GM18520 (cell line): ENCODE measurements at regions not wholly inside any gene's neighbourhood (a gene's known extent, or its start where the extent isn't known, plus 50 kb on each side); places are given as distances from the start of the nearest gene placed in this dataset.
"Not testable (repeated sequence)": the region's sequence is repeated elsewhere in the genome, so short reads cannot be mapped to it uniquely, and the experiment has no call there.

ENCODE experiments used
- ATAC-seq: cut with Tn5 transposase; IDR thresholded peaks from one replicate; pipeline ENCODE4 v1.9.1; 2021; ENCODE audit not compliant: unreplicated experiment

DNA sequence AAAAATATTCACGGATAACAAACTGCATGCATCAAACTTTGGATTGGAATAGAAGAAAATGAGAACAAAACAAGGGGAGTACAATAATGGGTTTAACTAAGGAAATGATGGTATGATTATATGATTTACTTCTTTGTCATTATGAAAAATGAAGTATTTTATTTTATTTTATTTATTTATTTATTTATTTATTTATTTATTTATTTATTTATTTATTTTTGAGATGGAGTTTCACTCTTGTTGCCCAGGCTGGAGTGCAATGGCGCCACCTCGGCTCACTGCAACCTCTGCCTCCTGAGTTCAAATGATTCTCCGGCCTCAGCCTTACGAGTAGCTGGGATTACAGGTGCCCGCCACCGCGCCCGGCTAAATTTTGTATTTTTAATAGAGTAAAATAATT lies 234.1 kb upstream of the SEMA3C start:
- not testable (repeated sequence) for ATAC-seq

DNA sequence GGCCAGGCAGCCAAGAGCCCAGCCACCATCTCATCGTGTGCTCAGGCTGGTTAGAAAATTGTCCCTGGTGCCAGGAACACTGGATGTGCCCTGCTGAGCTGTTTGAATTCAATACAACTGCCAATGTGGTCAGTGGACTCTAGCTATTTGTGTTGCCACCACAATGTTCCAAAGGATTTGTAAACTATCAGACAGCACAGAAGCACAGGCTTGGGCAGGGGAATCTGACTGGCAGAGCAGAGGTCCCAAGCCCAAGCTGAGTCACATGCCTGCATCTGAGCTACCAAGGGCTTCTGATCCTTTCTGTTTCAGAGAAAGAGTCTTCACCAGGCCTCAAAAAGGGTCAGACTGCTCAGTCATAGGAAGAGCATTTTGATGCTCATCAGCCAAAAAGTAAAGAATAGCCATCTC lies 232.1 kb upstream of the SEMA3C start:
- ATAC-seq: no peak

DNA sequence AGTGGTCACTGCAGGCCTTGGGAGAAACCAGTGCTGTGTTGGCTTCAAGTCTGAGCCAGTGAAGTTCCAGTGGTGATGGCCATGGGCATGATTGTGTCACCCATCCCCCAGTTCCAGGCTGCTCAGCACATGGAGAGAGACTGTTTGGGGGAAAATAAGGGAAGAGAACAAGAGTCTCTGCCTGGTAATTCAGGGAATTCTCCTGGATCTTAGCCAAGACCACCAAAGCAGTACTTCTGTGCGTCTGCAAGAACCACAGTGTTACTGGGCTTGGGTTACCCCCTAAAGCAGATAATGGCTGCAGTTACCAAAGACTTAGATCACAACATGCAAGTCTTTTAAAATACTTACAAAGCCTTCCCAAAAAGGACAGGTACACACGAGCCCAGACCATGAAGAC lies 225.0 kb upstream of the SEMA3C start:
- ATAC-seq: no peak

DNA sequence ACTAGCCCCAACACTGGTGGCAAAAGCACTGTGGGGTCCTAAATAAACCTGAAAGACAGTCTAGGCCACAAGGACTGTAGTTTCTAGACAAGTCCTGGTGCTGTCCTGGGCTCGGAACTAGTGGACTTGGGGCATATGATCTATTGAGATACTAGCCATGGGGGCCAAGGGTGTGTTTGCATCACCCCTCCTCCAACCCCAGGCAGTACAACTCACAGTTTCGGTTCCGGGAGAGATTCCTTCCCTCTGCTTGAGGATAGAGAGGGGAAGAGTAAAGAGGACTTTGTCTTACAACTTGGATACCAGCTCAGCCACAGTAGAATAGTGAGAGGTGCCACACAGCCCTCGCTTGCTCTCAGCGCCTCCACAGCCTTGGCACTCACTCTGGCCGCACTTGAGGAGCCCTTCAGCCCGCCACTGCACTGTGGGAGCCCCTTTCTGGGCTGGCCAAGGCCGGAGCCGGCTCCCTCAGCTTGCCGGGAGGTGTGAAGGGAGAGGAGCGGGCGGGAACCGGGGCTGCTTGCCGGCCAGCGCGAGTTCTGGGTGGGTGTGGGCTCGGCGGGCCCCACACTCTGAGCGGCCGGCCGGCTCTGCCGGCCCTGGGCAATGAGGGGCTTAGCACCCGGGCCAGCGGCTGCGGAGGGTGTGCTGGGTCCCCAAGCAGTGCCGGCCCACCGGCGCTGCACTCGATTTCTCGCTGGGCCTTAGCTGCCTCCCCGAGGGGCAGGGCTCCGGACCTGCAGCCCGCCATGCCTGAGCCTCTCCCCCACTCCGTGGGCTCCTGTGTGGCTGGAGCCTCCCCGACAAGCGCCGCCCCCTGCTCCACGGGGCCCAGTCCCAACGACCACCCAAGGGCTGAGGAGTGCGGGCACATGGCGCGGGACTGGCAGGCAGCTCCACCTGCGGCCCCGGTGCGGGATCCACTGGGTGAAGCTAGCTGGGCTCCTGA lies 222.7 kb upstream of the SEMA3C start:
- ATAC-seq: not testable (repeated sequence)

DNA sequence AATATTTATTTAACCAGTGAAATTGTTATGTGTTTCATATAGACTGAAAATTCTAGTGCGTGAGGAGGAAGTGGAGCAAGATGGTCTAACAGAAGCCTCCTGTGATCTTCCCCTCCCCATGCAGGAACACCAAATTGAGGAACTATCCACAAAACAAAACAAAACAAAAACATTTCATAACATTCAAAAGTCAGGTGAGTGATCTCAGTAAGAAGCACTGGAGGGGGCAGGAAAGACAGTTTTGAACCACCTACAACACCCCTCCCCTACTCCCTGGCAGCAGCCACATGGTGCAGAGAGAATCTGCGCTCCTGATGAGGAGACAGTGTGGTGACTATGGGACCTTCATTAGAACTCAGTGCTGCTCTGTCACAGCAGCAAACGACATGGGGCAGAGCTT lies 221.9 kb upstream of the SEMA3C start:
- ATAC-seq: no peak

DNA sequence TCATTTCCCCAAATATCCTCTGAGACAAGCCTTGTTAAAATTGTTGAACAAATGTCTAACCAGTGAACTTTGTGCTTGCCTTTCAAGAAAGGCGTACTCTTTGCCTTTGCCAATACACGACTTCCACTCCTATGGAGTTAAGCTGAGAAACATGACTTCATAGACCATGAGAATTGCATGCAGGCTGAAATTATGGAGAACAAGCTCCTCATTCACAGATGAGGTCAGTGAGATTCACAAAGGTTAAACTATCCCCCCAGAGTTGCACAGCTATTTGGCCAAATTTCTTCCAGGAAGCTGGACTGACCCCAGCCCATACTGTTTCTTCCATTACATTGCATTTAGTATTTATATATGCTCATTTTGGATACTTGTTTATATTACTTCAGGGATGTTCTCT lies 221.4 kb upstream of the SEMA3C start:
- no peak for ATAC-seq

DNA sequence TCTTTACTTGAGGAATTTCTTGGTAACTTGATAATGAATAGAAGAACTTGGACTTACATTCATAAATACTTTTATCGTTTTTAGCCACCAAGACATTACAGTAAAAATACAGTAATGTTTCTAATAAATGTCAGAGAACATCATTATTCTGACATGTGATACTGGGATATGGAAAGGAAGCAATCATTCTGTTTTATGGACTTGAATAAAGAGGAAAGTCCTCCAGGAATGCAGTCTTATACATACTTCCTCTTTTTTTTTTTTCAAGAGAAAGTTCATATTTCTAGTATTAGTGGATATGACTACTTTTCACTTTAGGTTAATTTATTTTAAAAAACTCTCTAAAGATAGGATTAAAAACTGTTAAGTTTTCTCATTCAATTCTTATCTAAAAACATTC lies 220.0 kb upstream of the SEMA3C start:
- ATAC-seq: no peak

DNA sequence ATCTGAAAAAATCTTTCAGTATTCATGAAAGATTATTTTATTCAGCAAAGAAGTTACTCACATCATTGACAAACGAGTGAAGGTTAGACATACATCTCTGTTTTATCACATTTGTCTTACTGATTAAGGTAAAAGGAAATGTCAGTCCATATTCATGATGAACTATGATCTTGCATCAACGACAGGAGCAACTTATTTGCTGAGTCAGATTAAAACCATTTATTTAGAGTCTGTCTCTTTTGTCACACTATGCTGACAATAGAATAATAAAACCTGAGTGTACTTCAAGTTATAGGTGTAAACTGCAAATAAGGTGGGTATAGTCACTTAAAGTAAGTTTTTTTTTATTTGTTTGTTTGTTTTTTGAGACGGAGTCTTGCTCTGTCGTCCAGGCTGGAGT lies 216.5 kb upstream of the SEMA3C start:
- no peak for ATAC-seq

DNA sequence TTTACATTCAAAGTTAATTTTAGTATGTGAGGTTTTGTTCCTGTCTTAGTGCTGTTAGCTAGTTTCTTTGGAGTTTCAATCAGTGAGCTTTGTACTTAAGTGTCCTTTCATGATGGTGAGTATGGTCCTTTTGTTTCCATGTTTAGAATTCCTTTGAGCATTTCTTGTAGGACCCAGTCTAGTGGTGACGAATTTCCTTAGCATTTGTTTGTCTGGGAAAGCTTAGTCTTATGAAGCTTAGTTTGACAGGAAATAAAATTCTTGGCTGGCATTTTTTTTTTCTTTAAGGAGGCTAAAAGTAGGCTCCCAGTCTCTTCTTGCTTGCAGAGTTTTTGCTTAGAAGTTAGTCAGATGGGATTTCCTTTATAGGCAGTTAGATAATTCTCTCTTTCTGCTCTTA lies 209.2 kb upstream of the SEMA3C start:
- no peak for ATAC-seq

DNA sequence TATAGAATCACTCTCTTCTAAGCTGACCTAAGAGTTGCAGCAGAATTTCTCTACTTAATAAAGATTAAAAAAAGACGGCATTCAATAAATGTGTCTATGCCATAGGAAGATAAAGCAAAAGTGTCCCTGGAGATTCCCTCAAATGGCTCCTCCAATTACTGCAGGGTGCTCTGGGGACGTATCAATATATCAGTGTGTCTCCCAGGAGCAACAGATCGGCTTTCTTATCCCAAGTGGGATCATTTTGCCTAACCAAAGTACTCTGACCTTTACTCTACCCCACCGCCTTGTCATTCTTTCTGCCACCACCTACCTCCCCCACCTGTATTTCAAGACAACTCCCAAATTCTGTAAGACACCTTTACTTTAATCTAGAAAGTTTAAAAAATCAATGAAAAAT lies 202.0 kb upstream of the SEMA3C start:
- no peak for ATAC-seq

DNA sequence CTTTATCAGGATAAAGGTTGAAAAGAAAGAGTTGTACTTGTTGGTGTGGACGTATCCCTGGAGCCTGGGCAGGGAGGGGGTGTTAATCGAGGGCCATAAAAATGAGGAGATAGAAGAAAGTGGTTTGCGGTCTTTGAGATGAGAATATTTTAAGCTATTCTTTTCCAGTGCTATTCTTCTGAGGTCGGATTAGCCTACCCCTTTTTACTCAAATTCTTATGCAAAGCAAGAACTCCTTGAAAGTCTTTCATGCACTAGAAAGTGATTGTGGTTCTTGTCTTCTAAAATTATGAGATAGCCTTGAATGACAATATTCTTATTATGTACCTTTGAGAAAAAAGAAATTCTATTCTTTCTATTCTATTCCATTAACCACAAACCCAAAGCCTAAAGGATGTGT lies 201.3 kb upstream of the SEMA3C start:
- no peak for ATAC-seq

DNA sequence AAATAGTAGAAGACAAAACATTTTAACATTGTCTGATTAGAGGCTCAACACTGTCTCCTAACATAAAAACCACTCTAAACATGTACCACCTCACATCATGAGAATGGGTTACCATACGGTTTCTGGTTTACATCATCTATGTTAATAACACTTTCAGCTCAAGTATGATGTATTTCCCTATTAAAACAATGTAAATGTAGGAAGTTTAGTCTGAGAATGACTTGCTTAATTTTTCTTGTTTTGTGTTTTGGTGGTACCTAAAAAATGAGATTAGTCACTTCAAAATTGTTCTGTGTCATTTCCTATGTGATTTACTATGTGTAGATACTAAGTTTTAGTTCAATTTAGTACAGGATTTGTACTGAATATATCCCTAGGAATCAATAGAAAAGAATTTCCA lies 195.8 kb upstream of the SEMA3C start:
- no peak for ATAC-seq

DNA sequence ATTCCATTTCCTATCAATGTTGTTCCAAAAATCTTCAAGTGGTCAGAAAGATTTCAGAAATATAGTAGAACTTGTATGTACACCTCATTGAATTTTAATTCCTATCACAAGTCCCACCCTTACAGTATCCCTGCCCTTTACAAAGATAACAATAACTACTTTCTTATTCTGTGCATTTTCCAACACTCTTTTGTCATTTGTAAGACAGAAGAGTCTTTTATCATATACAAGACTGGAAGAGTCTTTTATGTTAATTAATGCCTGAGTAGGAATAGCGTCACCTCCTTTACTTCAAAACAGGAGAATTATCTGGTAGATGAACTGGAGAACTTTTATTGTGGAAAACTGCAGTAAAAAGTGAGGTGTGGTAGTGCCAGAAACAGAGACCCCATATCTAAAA lies 193.9 kb upstream of the SEMA3C start:
- no peak for ATAC-seq

DNA sequence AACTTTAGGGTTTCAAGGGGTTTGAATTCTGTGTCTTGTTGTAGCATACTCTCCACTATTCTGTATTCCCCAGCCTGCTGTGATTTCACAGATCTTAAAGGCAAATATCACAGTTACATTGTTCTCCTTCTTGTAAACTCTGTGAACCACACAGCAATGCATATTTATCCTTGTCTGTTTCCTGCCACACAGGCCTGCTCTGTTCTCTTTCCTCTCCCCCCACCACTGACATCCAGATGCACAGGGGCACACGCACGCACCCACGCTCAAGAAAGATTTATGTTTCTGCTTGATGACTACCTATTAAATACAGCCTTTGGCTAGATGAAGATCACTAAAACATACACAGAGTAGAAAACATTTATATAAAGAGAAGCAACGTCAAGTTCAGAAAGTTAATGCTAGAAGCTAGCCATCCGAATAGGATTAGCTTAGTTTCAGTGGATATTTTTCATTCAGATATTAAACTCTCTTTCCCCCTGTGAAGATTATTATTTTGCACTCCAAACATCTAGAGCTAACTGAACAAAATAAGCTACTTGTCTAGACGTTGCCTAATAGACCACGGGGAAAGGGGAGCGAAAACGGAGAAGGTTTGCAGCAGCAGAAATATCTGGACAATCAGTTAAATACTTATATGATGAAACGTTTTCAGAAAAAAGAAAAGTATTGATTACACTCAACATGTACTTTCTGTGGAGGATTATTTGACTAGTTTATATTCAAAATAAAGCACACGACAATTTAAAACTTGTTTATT lies 193.1 kb upstream of the SEMA3C start:
- no peak for ATAC-seq

DNA sequence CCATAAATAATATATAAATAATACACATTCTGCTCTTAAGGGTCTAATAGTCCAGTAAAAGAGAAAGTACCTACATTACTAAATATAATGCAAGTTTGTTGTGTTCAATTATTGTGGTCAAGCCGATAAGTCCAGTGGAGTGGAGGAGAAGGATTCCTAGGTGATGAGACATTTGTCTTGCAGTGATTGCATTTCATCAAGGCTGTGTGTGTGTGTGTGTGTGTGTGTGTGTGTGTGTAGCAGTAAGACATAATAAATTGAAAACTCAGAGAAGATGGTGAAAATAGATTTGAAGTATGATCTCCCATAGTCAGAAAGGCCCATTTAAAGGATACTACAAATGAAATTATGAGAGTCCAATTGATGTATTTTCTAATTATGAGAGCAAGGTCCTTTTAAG lies 192.5 kb upstream of the SEMA3C start:
- no peak for ATAC-seq

DNA sequence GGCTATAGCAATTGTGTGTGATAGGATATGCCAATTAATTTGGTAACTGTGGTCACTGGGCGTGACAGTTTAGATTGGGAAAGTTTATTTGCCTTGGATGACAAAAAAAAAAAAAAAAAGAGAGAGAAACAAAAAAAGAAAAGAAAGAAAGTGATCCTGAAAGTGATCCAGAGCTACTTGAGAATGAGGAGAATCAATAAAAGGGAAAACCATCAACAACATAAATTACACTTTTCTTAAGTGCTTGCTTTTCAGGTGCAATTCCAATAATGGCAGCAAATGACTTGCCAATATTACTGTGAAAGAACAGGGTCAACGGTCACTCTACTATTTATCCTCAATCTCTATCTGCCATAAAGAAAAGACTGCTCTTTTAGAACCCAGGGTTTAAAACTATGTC lies 191.8 kb upstream of the SEMA3C start:
- no peak for ATAC-seq

DNA sequence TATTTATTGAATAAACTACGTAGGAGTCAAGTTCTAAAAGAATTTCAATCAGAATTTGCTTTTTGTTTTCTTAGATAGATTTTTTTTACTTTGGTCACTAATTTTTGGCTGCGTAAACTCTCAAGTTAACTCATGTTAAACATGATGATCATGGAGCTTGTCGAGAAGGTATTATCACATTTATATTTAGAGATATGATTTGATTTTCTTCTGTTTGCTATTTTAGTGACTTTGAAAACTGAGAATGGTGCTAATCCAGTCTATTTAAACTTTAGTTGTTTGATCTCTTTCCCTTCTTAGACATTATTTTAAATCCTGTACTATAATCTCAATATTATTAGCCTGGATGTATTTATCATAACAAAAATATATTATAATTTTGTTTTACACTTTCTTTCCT lies 179.4 kb upstream of the SEMA3C start:
- no peak for ATAC-seq

DNA sequence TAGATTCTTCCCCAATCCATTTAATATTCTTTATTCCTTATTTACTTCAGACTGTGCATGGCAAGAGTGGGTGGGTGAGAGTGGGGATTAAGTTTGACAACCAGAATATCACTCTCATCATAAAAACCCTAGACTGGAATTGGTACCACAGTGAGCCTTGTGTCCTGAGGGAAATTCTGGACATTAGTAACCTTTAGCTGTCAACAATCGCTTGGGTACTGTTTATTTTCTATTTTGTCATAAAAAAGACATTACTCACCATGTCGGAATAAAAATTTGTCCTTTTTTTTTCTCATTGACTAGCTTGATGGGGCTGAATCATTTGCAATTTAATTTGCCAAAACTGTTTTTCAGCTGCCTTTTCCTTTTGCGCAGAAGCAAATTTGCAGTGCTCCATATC lies 176.1 kb upstream of the SEMA3C start:
- ATAC-seq: no peak

DNA sequence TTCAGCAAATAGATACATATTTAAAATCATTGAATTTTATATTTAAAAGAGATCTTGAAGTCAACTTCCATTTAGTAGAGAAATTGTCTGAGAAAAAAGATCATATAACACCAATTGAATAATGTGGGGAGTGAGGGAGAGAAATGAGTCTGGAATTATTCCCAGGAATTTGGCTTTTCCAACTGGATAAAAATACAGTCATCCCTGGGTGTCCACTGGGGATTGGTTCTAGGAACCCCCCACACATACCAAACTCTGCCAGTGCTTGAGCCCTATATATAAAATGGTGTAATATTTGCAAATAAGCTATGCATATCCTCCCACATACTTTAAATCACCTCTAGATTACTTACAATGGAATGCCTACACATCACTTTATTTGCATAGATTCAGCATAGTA lies 162.8 kb upstream of the SEMA3C start:
- ATAC-seq: no peak

DNA sequence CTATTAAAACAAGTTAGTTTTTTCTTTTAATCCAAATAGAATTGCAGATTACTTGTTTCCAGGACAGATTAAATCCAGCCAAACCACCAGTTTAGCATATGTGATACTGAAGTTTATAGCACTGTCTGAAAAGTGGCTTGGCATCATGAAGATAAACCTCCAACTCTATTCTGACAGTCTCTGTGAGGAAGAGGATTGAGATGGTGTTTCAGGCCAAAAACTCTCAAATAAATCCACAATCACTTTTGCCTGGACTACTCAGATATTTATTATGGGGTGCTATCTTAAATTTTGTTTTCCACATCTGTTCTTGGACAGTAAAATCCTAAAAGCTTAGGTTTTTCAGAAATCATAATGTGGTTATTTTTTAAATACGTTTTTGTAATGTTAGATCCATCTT lies 161.7 kb upstream of the SEMA3C start:
- no peak for ATAC-seq

DNA sequence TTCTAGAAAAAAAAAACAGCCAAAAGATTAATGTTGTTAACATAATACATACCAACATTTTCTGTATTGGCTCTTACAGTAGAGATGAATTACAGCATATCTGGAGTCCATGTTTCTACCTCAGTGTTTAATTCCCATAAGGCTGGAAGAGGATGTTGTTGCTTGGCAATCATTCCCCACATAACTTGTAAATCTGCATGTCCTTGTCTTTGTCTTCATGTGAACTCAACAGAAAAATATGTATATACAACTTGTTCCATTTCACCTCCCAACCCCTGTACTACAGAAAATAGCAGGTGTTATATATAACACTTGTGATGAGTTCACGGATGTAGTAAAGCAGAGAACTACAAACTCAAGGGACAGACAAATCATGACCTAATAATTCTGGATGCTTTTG lies 160.9 kb upstream of the SEMA3C start:
- ATAC-seq: no peak

DNA sequence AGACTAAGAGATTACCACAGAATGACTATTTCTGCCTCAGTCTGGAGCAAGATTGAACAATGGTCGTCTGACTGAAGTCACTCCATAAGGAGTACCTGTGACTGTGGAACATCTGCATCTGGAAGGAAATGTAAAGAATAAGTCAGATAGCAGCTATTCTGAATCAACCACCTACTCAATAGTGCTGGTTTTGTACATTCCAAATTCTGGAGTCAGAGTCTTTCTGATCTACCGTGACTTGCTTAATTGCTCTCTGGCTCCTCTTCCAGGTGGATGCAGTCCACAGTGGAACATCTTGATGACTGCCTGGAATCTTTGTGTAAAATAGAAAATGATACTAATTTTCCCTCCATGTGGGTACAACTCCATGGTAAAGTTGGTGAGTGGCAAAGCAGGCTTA lies 156.3 kb upstream of the SEMA3C start:
- ATAC-seq: no peak
